Small intestine (tissue), 7 donors: ENCODE measurements at regions not wholly inside any gene's neighbourhood (a gene's known extent, or its start where the extent isn't known, plus 50 kb on each side); places are given as distances from the start of the nearest gene placed in this dataset.
"Not testable (repeated sequence)": the region's sequence is repeated elsewhere in the genome, so short reads cannot be mapped to it uniquely, and the experiment has no call there.

ENCODE experiments used
- DNase-seq, 2 donors: peaks; one replicate each; pipeline versions ENCODE4 v3.0.0 to v3.0.0-alpha.2; 2013
- FAIRE-seq: peaks from 2 replicates; lab custom pipeline; 2012; peaks lifted over from hg19 to GRCh38; lab: Jason Lieb, UNC
- H3K27ac ChIP-seq, 3 donors: one replicate each; pipeline ENCODE4 v1.5.1; 2013; ENCODE audit warnings: low read length in 2 of 3, mild to moderate bottlenecking in 2 of 3, control low read depth in 1 of 3, inconsistent platforms in 1 of 3, low read depth in 1 of 3, moderate library complexity in 1 of 3
- H3K27me3 ChIP-seq, 3 donors: one replicate each; pipeline ENCODE4 v1.6.1; 2013; ENCODE audit warnings: low read length in 3 of 3, inconsistent platforms in 1 of 3; ENCODE audit not compliant: control insufficient read depth in 3 of 3, insufficient read depth in 3 of 3
- H3K36me3 ChIP-seq, 3 donors: one replicate each; pipeline ENCODE4 v1.6.1; 2013; ENCODE audit warnings: low read length in 3 of 3, inconsistent platforms in 1 of 3, low read depth in 1 of 3, mild to moderate bottlenecking in 1 of 3, moderate library complexity in 1 of 3; ENCODE audit not compliant: control insufficient read depth in 3 of 3, insufficient read depth in 2 of 3
- H3K4me1 ChIP-seq, 3 donors: one replicate each; pipeline ENCODE4 v1.6.1; 2013; ENCODE audit warnings: low read length in 2 of 3, inconsistent platforms in 1 of 3, low read depth in 1 of 3, mild to moderate bottlenecking in 1 of 3, moderate library complexity in 1 of 3; ENCODE audit not compliant: control insufficient read depth in 3 of 3, insufficient read depth in 2 of 3
- H3K4me3 ChIP-seq, 3 donors: one replicate each; pipeline ENCODE4 v1.5.1; 2013; ENCODE audit warnings: low read length in 3 of 3, control low read depth in 1 of 3, inconsistent platforms in 1 of 3, low read depth in 1 of 3, mild to moderate bottlenecking in 1 of 3, moderate library complexity in 1 of 3
- H3K9me3 ChIP-seq, 2 donors: one replicate each; pipeline ENCODE4 v1.6.1; 2013; ENCODE audit warnings: low read depth in 1 of 2, low read length in 1 of 2; ENCODE audit not compliant: control insufficient read depth in 2 of 2, insufficient read depth in 1 of 2
- WGBS, 3 donors: extraction: QIAGEN DNeasy Blood & Tissue Kit; methylation state at CpG; one replicate each; pipeline ENCODE4 v1.1.7; 2013; 5-methylcytosine and 5-hydroxymethylcytosine counted together
- donor health status: healthy with polysubstance abuse.
- donor health status: control.
- donor health status: control.
- donor health status: Bipolar disorder and iron deficiency.
- donor health status: healthy.

DNA sequence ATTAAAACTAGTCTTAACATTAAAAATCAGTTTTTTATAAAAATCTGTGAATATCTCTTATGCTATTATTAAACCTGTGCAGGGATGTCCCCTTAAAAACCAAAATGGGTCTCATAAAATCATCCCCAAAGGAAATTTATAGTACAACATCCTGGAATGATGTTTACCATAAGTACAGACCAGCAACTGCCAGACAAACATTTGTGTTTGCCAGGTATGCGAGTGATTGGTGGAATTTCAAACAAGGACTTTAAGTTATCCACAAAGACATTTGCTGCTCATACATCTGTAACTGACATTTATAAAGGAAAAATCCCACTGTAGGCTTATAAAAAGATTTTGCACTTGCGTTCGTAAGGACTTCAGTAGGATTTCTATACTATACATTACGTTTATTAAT is 1375.4 kb upstream of the WWC1 start:
- 87 to 88% (median 88%) methylated on average over 4 of the region's 4 CpGs for WGBS, 3 donors
- Histone ChIP-seq H3K27me3 (no peaks in the 10 kb centered on the region), H3K36me3 (no peaks in the 10 kb centered on the region), H3K4me3 (no peak overlapping the region), H3K4me1 (no peaks in the 10 kb centered on the region), H3K9me3 (no peaks in the 10 kb centered on the region), H3K27ac (no peak overlapping the region)
- no peak for DNase-seq
- no peak for FAIRE-seq

GRCh38 chr5:166926138-166926537 is 1365.3 kb upstream of the WWC1 start:
- DNase-seq (no peak), FAIRE-seq (no peak)
- H3K27me3 ChIP-seq, result no peaks in the 10 kb centered on the region
- no peaks in the 10 kb centered on the region for H3K36me3 ChIP-seq
- WGBS, 3 donors, result 92 to 93% (median 92%) methylated on average over 11 of the region's 11 CpGs
- no peak overlapping the region for H3K27ac ChIP-seq
- no peak overlapping the region for H3K4me3 ChIP-seq
- H3K9me3 ChIP-seq, result peaks cover 0 to 4% of the 10 kb centered on the region in 2 donors
- H3K4me1 ChIP-seq, result no peaks in the 10 kb centered on the region

GRCh38 chr5:166926806-166927475 is 1364.5 kb upstream of the WWC1 start:
- FAIRE-seq, DNase-seq, H3K4me3 ChIP-seq, H3K27ac ChIP-seq, H3K4me1 ChIP-seq, H3K36me3 ChIP-seq, H3K27me3 ChIP-seq, H3K9me3 ChIP-seq: not testable (repeated sequence)
- WGBS, 3 donors, result 93 to 95% (median 93%) methylated on average over 33 to 48 of the region's 48 CpGs

GRCh38 chr5:166936351-166936750 is 1355.1 kb upstream of the WWC1 start:
- peaks cover 0 to 3% of the 10 kb centered on the region in 2 donors for H3K9me3 ChIP-seq
- no peaks in the 10 kb centered on the region for H3K4me1 ChIP-seq
- FAIRE-seq (no peak), DNase-seq (no peak)
- no peaks in the 10 kb centered on the region for H3K36me3 ChIP-seq
- WGBS, 3 donors, result 96 to 98% (median 96%) methylated on average over 19 to 22 of the region's 22 CpGs
- H3K4me3 ChIP-seq, result no peak overlapping the region
- H3K27me3 ChIP-seq, result no peaks in the 10 kb centered on the region
- no peak overlapping the region for H3K27ac ChIP-seq

DNA sequence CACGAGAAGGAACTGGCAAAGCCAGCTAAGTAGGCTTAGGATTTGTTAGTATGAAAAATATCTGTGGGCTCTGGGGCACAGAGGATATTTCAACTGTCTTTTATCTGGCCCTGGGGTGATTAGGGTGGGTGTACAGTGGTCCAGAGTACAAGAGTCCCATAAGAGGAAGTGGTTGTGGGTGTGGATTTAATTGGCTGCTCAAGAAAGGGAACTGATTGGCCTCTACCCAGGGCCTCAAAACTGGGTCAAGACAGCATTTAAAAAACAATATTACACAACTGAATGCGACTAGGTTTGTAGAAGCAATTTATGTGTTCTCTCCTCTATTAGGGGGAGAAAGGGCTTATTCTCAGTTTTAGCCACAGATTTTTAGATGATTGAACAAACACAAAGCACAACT is 1353.4 kb upstream of the WWC1 start:
- no peak for DNase-seq
- Histone ChIP-seq H3K4me1 (no peaks in the 10 kb centered on the region), H3K4me3 (no peak overlapping the region), H3K36me3 (no peaks in the 10 kb centered on the region), H3K27me3 (no peaks in the 10 kb centered on the region), H3K9me3 (peaks cover 0 to 3% of the 10 kb centered on the region in 2 donors), H3K27ac (no peak overlapping the region)
- no peak for FAIRE-seq
- 48 to 68% (median 51%) methylated on average over 2 of the region's 2 CpGs for WGBS, 3 donors

GRCh38 chr5:166942948-166943347 is 1348.5 kb upstream of the WWC1 start:
- DNase-seq, result no peak
- Histone ChIP-seq H3K4me3 (no peak overlapping the region), H3K9me3 (peaks cover 0 to 2% of the 10 kb centered on the region in 2 donors), H3K36me3 (no peaks in the 10 kb centered on the region), H3K27ac (no peak overlapping the region), H3K4me1 (no peaks in the 10 kb centered on the region), H3K27me3 (no peaks in the 10 kb centered on the region)
- WGBS, 3 donors, result 91 to 97% (median 92%) methylated on average over 1 of the region's 1 CpG
- no peak for FAIRE-seq

- DNase-seq (no peak), FAIRE-seq (no peak)
- Histone ChIP-seq H3K27me3 (no peaks in the 10 kb centered on the region), H3K4me3 (no peak overlapping the region), H3K4me1 (no peaks in the 10 kb centered on the region), H3K27ac (no peak overlapping the region), H3K9me3 (peaks cover 0 to 2% of the 10 kb centered on the region in 2 donors), H3K36me3 (no peaks in the 10 kb centered on the region)
- WGBS, 3 donors, result 71 to 87% (median 80%) methylated on average over 14 of the region's 14 CpGs
Measured at GRCh38 chr5:166947045-166947444, 1344.4 kb upstream of the WWC1 start.

GRCh38 chr5:166948679-166949078 is 1342.8 kb upstream of the WWC1 start:
- Histone ChIP-seq H3K9me3 (peaks cover 0 to 2% of the 10 kb centered on the region in 2 donors), H3K27me3 (no peaks in the 10 kb centered on the region), H3K27ac (no peak overlapping the region), H3K4me3 (no peak overlapping the region), H3K36me3 (no peaks in the 10 kb centered on the region), H3K4me1 (no peaks in the 10 kb centered on the region)
- no peak for DNase-seq
- WGBS, 3 donors, result 87 to 88% (median 88%) methylated on average over 3 of the region's 3 CpGs
- FAIRE-seq, result no peak

DNA sequence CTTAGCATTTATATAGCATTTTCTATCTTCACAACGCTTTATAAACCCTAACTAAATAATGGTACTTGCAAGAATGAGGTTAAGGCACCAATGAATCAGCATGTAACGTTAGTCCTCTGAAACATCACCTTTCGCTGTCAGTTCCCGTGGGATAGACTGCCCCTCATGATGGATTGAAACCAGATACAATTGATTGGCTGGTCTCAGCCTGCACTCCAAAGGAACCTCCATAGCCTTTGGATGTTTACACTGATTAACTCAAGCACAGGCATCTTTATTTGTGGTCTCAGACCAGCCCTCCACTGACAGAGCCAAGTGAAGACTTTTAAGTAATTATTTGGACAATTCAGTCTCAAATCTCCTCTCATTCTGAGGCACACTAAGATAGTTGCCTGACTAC is 1339.4 kb upstream of the WWC1 start:
- DNase-seq, result no peak
- FAIRE-seq, result no peak
- Histone ChIP-seq H3K4me3 (no peak overlapping the region), H3K27me3 (no peaks in the 10 kb centered on the region), H3K4me1 (no peaks in the 10 kb centered on the region), H3K9me3 (no peaks in the 10 kb centered on the region), H3K36me3 (no peaks in the 10 kb centered on the region), H3K27ac (no peak overlapping the region)
- WGBS, 3 donors, result 44 to 61% (median 45%) methylated on average over 4 of the region's 4 CpGs
